Upper lobe of left lung (tissue), 6 donors: ENCODE measurements at regions not wholly inside any gene's neighbourhood (a gene's known extent, or its start where the extent isn't known, plus 50 kb on each side); places are given as distances from the start of the nearest gene placed in this dataset.

ENCODE experiments used
- ATAC-seq, 2 donors: fragments of 200-7000 bp; cut with Tn5 transposase; one replicate each; pipeline ENCODE4 v1.9.1; 2022; ENCODE audit warnings: mild to moderate bottlenecking in 2 of 2, moderate library complexity in 2 of 2; ENCODE audit not compliant: low FRiP score in 2 of 2
- DNase-seq, 2 donors: peaks; one replicate each; pipeline ENCODE4 v3.0.0-alpha.2; 2019 to 2020
- H3K27ac ChIP-seq, 4 donors: fragments of 200-600 bp; sonication (generic); one replicate each; pipeline ENCODE4 v1.5.1; 2016 to 2019
- H3K27me3 ChIP-seq, 4 donors: fragments of 200-600 bp; sonication (generic); one replicate each; pipeline ENCODE4 v1.5.1; 2017 to 2019
- H3K36me3 ChIP-seq, 4 donors: fragments of 200-600 bp; sonication (generic); one replicate each; pipeline ENCODE4 v1.5.1; 2016 to 2019
- H3K4me1 ChIP-seq, 4 donors: fragments of 200-600 bp; sonication (generic); one replicate each; pipeline ENCODE4 v1.5.1; 2018 to 2019
- H3K4me3 ChIP-seq, 4 donors: fragments of 200-600 bp; sonication (generic); one replicate each; pipeline ENCODE4 v1.5.1; 2017 to 2019; ENCODE audit warnings: mild to moderate bottlenecking in 2 of 4, moderate library complexity in 1 of 4
- H3K9me3 ChIP-seq, 4 donors: fragments of 200-600 bp; sonication (generic); one replicate each; pipeline ENCODE4 v1.5.1; 2018 to 2019
- CTCF ChIP-seq, 6 experiments: fragments of 450-650 bp in 4 of 6; fragments of 200-600 bp in 2 of 6; sonication (generic) in 2 of 6; IDR thresholded peaks; one replicate each; pipeline ENCODE4 v1.5.1; 2016 to 2019; ENCODE audit warnings: antibody characterized with exemption in 6 of 6
- EP300 ChIP-seq, 4 donors: sonication (generic); formaldehyde crosslinking; IDR thresholded peaks; one replicate each; pipeline ENCODE4 v1.5.1; 2017; ENCODE audit warnings: antibody characterized with exemption in 4 of 4, control low read depth in 2 of 4
- POLR2A ChIP-seq, 4 donors: fragments of 450-650 bp; IDR thresholded peaks; one replicate each; pipeline ENCODE4 v1.5.1; 2016 to 2017; ENCODE audit warnings: antibody characterized with exemption in 4 of 4, mild to moderate bottlenecking in 2 of 4
- POLR2AphosphoS5 ChIP-seq, 2 donors: sonication (generic); formaldehyde crosslinking; IDR thresholded peaks; one replicate each; pipeline ENCODE4 v1.5.1; 2017; ENCODE audit warnings: antibody characterized with exemption in 2 of 2
- WGBS, 2 donors: methylation state at CpG; one replicate each; pipeline ENCODE4 v1.1.5; 2017 to 2018; 5-methylcytosine and 5-hydroxymethylcytosine counted together
- donor health status: DM: no; HTN: no; CAD: no; lungs with moderate emphysema.
- donor health status: DM: no; HTN: yes; CAD: no; lungs with severe emphysema.

- Histone ChIP-seq H3K27ac (no peak overlapping the region), H3K9me3 (peaks cover 0 to 6% (median 3%) of the 10 kb centered on the region in 4 donors), H3K4me1 (no peaks in the 10 kb centered on the region), H3K36me3 (no peaks in the 10 kb centered on the region), H3K4me3 (no peak overlapping the region), H3K27me3 (no peaks in the 10 kb centered on the region)
- WGBS, 2 donors, result 70 to 75% methylated on average over 4 of the region's 4 CpGs
- DNase-seq, result no peak
- TF ChIP-seq POLR2A (IDR thresholded peaks at IDR 0.05), result no peak
- TF ChIP-seq CTCF (IDR thresholded peaks at IDR 0.05), result no peak
- TF ChIP-seq POLR2AphosphoS5 (IDR thresholded peaks at IDR 0.05), result no peak
- no peak for TF ChIP-seq EP300 (IDR thresholded peaks at IDR 0.05)
- no peak for ATAC-seq
Observed at GRCh38 chr2:891734-892133, 58.9 kb upstream of the SNTG2 start.

GRCh38 chr2:890791-891190 lies 59.9 kb upstream of the SNTG2 start:
- peak in 1 of 2 donors; percentile 27 for ATAC-seq
- H3K27ac ChIP-seq, result no peak overlapping the region
- no peaks in the 10 kb centered on the region for H3K36me3 ChIP-seq
- TF ChIP-seq EP300 (IDR thresholded peaks at IDR 0.05), result no peak
- no peak for TF ChIP-seq CTCF (IDR thresholded peaks at IDR 0.05)
- no peak for TF ChIP-seq POLR2A (IDR thresholded peaks at IDR 0.05)
- TF ChIP-seq POLR2AphosphoS5 (IDR thresholded peaks at IDR 0.05), result no peak
- H3K4me3 ChIP-seq, result no peak overlapping the region
- DNase-seq, result no peak
- H3K4me1 ChIP-seq, result no peaks in the 10 kb centered on the region
- no peaks in the 10 kb centered on the region for H3K9me3 ChIP-seq
- 84 to 89% methylated on average over 3 to 6 of the region's 6 CpGs for WGBS, 2 donors
- no peaks in the 10 kb centered on the region for H3K27me3 ChIP-seq

GRCh38 chr2:890214-890613 lies 60.4 kb upstream of the SNTG2 start:
- WGBS, 2 donors, result 82 to 86% methylated on average over 8 of the region's 8 CpGs
- no peaks in the 10 kb centered on the region for H3K36me3 ChIP-seq
- H3K4me3 ChIP-seq, result no peak overlapping the region
- no peaks in the 10 kb centered on the region for H3K9me3 ChIP-seq
- TF ChIP-seq POLR2AphosphoS5 (IDR thresholded peaks at IDR 0.05), result no peak
- TF ChIP-seq CTCF (IDR thresholded peaks at IDR 0.05), result no peak
- no peak for TF ChIP-seq EP300 (IDR thresholded peaks at IDR 0.05)
- no peak for TF ChIP-seq POLR2A (IDR thresholded peaks at IDR 0.05)
- H3K27ac ChIP-seq, result no peak overlapping the region
- H3K4me1 ChIP-seq, result no peaks in the 10 kb centered on the region
- no peaks in the 10 kb centered on the region for H3K27me3 ChIP-seq
- no peak for ATAC-seq
- DNase-seq, result no peak

- Histone ChIP-seq H3K4me1 (no peaks in the 10 kb centered on the region), H3K27ac (no peak overlapping the region), H3K9me3 (no peaks in the 10 kb centered on the region), H3K27me3 (no peaks in the 10 kb centered on the region), H3K4me3 (no peak overlapping the region), H3K36me3 (no peaks in the 10 kb centered on the region)
- no peak for TF ChIP-seq POLR2AphosphoS5 (IDR thresholded peaks at IDR 0.05)
- TF ChIP-seq EP300 (IDR thresholded peaks at IDR 0.05), result no peak
- TF ChIP-seq CTCF (IDR thresholded peaks at IDR 0.05), result no peak
- TF ChIP-seq POLR2A (IDR thresholded peaks at IDR 0.05), result no peak
- DNase-seq, result no peak
- ATAC-seq, result no peak
- WGBS, 2 donors, result 69 to 70% methylated on average over 11 to 14 of the region's 14 CpGs
Observed at GRCh38 chr2:888906-889566, 61.6 kb upstream of the SNTG2 start.

- 80 to 82% methylated on average over 13 of the region's 13 CpGs for WGBS, 2 donors
- Histone ChIP-seq H3K4me3 (no peak overlapping the region), H3K27ac (no peak overlapping the region), H3K36me3 (no peaks in the 10 kb centered on the region), H3K4me1 (no peaks in the 10 kb centered on the region), H3K27me3 (no peaks in the 10 kb centered on the region), H3K9me3 (no peaks in the 10 kb centered on the region)
- TF ChIP-seq POLR2A (IDR thresholded peaks at IDR 0.05) (no peak), EP300 (IDR thresholded peaks at IDR 0.05) (no peak), POLR2AphosphoS5 (IDR thresholded peaks at IDR 0.05) (no peak), CTCF (IDR thresholded peaks at IDR 0.05) (no peak)
- DNase-seq (no peak), ATAC-seq (no peak)
Observed at GRCh38 chr2:888211-888801, 62.3 kb upstream of the SNTG2 start.
